HepG2 (cell line): ENCODE measurements at regions not wholly inside any gene's neighbourhood (a gene's known extent, or its start where the extent isn't known, plus 50 kb on each side); places are given as distances from the start of the nearest gene placed in this dataset.

Experiments used
- ARNT ChIP-seq: fragments of 450-650 bp; IDR thresholded peaks from 2 replicates; pipeline ENCODE4 v1.6.1; 2017
- NR1H2 ChIP-seq: sonication (generic); formaldehyde crosslinking; IDR thresholded peaks from 2 replicates; pipeline ENCODE4 v1.8.1; 2022; ENCODE audit warnings: low read depth, missing genetic modification reagents, borderline replicate concordance
- RNF2 ChIP-seq: fragments of 450-650 bp; conservative IDR thresholded peaks from 2 replicates; pipeline ENCODE4 v1.6.1; 2016; ENCODE audit warnings: low read depth
- TRIM24 ChIP-seq: sonication (generic); formaldehyde crosslinking; IDR thresholded peaks from 2 replicates; pipeline ENCODE4 v1.8.0; 2022; ENCODE audit warnings: mild to moderate bottlenecking, missing genetic modification reagents
- ZNF121 ChIP-seq: sonication (generic); formaldehyde crosslinking; IDR thresholded peaks from 2 replicates; pipeline ENCODE4 v1.5.0; 2020; ENCODE audit warnings: mild to moderate bottlenecking, missing genetic modification reagents
- ZSCAN30 ChIP-seq: sonication (generic); formaldehyde crosslinking; IDR thresholded peaks from 2 replicates; pipeline ENCODE4 v1.5.0; 2020; ENCODE audit warnings: mild to moderate bottlenecking, missing genetic modification reagents
- TF ChIP-seq, protein P1 (sequence below): sonication (generic); formaldehyde crosslinking; IDR thresholded peaks from 2 replicates; pipeline ENCODE4 v1.5.0; 2020; ENCODE audit warnings: mild to moderate bottlenecking, missing genetic modification reagents, moderate library complexity
- TF ChIP-seq, protein P2 (sequence below): sonication (generic); formaldehyde crosslinking; IDR thresholded peaks from 2 replicates; pipeline ENCODE4 v1.8.1; 2023; ENCODE audit warnings: mild to moderate bottlenecking, missing genetic modification reagents

DNA sequence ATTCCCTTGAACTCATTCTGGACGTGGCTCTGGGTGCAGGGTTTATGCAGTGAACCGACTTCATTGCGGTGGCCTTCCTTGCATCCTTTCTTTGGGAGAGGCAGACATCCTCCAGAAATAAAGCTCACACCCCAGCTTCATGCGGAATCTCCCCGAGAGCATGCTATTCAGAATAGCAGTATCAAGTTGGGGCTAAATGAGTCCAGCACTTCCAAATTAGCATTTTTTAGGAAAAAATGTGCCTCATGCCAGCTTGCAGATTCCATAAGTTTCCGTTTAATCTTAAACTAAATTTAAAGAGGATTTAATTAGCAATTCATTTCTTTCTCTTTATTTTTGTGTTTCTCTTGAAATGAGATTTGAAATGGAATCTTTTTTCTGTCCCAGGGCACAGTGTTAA, 107.4 kb upstream of the HDAC4 start:
- TF ChIP-seq TRIM24 (CRISPR knock-in tag), result no peak
- TF ChIP-seq ZNF121 (CRISPR knock-in tag), result no peak
- TF ChIP-seq, protein P1, sequence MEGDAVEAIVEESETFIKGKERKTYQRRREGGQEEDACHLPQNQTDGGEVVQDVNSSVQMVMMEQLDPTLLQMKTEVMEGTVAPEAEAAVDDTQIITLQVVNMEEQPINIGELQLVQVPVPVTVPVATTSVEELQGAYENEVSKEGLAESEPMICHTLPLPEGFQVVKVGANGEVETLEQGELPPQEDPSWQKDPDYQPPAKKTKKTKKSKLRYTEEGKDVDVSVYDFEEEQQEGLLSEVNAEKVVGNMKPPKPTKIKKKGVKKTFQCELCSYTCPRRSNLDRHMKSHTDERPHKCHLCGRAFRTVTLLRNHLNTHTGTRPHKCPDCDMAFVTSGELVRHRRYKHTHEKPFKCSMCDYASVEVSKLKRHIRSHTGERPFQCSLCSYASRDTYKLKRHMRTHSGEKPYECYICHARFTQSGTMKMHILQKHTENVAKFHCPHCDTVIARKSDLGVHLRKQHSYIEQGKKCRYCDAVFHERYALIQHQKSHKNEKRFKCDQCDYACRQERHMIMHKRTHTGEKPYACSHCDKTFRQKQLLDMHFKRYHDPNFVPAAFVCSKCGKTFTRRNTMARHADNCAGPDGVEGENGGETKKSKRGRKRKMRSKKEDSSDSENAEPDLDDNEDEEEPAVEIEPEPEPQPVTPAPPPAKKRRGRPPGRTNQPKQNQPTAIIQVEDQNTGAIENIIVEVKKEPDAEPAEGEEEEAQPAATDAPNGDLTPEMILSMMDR (CRISPR knock-in tag), result no peak
- no peak for TF ChIP-seq NR1H2 (CRISPR knock-in tag)
- no peak for TF ChIP-seq RNF2
- TF ChIP-seq, protein P2, sequence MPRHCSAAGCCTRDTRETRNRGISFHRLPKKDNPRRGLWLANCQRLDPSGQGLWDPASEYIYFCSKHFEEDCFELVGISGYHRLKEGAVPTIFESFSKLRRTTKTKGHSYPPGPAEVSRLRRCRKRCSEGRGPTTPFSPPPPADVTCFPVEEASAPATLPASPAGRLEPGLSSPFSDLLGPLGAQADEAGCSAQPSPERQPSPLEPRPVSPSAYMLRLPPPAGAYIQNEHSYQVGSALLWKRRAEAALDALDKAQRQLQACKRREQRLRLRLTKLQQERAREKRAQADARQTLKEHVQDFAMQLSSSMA (CRISPR knock-in tag), result no peak
- TF ChIP-seq ARNT, result no peak
- no peak for TF ChIP-seq ZSCAN30 (CRISPR knock-in tag)
